CD1c-positive myeloid dendritic cell (primary cell): ENCODE measurements at regions not wholly inside any gene's neighbourhood (a gene's known extent, or its start where the extent isn't known, plus 50 kb on each side); places are given as distances from the start of the nearest gene placed in this dataset.
A peak's percentile ranks its signal among the peaks of the same experiment; 100 is the strongest.

Source experiments
- DNase-seq: peaks from one replicate; pipeline ENCODE4 v3.0.0-alpha.2; 2016; ENCODE audit errors: extremely low spot score

- no peak for DNase-seq
Observed at GRCh38 chr18:28973324-28973723, 796.4 kb upstream of the CDH2 start.

- no peak for DNase-seq
Observed at GRCh38 chr18:28972333-28972907, 795.5 kb upstream of the CDH2 start.

GRCh38 chr18:28963481-28963880 lies 786.6 kb upstream of the CDH2 start:
- DNase-seq = no peak

- peak; percentile 41 for DNase-seq
Observed at GRCh38 chr18:28961669-28962228, 784.8 kb upstream of the CDH2 start.

GRCh38 chr18:28960146-28960545 lies 783.2 kb upstream of the CDH2 start:
- DNase-seq = no peak

GRCh38 chr18:28952339-28952738 lies 775.4 kb upstream of the CDH2 start:
- DNase-seq = no peak

GRCh38 chr18:28947900-28948299 lies 771.0 kb upstream of the CDH2 start:
- DNase-seq = no peak

- DNase-seq = no peak
Observed at GRCh38 chr18:28946471-28946870, 769.5 kb upstream of the CDH2 start.

- no peak for DNase-seq
Observed at GRCh38 chr18:28922936-28923335, 746.0 kb upstream of the CDH2 start.

GRCh38 chr18:28916456-28916855 lies 739.5 kb upstream of the CDH2 start:
- DNase-seq = no peak

GRCh38 chr18:28905509-28905908 lies 728.6 kb upstream of the CDH2 start:
- DNase-seq = no peak

- DNase-seq = no peak
Observed at GRCh38 chr18:28904789-28905364, 727.9 kb upstream of the CDH2 start.

- no peak for DNase-seq
Observed at GRCh38 chr18:28903306-28903705, 726.4 kb upstream of the CDH2 start.

- no peak for DNase-seq
Observed at GRCh38 chr18:28890791-28891190, 713.9 kb upstream of the CDH2 start.

GRCh38 chr18:28884304-28884703 lies 707.4 kb upstream of the CDH2 start:
- no peak for DNase-seq

- no peak for DNase-seq
Observed at GRCh38 chr18:28880856-28881255, 703.9 kb upstream of the CDH2 start.

GRCh38 chr18:28875059-28875458 lies 698.1 kb upstream of the CDH2 start:
- DNase-seq = no peak

GRCh38 chr18:28863396-28863795 lies 686.5 kb upstream of the CDH2 start:
- DNase-seq = no peak

GRCh38 chr18:28858248-28858647 lies 681.3 kb upstream of the CDH2 start:
- DNase-seq = no peak

GRCh38 chr18:28855989-28856388 lies 679.1 kb upstream of the CDH2 start:
- DNase-seq = no peak

GRCh38 chr18:28855524-28855923 lies 678.6 kb upstream of the CDH2 start:
- DNase-seq = no peak

- no peak for DNase-seq
Observed at GRCh38 chr18:28854964-28855363, 678.0 kb upstream of the CDH2 start.

GRCh38 chr18:28846958-28847357 lies 670.0 kb upstream of the CDH2 start:
- DNase-seq = no peak

- DNase-seq = no peak
Observed at GRCh38 chr18:28837100-28837499, 660.2 kb upstream of the CDH2 start.
